ENCODE measurements at regions not wholly inside any gene's neighbourhood (a gene's known extent, or its start where the extent isn't known, plus 50 kb on each side); places are given as distances from the start of the nearest gene placed in this dataset.

DNA sequence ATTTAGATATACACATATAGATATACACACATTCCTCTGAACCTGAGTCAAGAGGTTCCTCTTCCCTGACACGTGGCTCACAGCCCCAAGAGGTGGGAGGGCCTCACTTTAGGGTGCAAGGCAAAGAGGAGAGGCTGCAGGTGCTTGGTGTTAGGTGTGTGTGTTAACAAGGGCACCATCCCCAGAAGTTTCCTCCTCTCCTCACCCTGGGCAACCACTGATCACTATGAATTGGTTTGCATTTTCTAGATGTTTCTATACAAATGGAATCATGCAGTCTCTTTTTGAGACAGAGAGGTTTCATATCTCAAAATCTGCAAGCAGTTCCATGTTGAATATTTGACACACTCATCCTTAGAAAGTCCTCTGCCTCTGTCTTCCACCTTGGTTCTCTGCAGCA lies 120.9 kb upstream of the NECTIN1 start:
- no peak for DNase-seq

DNA sequence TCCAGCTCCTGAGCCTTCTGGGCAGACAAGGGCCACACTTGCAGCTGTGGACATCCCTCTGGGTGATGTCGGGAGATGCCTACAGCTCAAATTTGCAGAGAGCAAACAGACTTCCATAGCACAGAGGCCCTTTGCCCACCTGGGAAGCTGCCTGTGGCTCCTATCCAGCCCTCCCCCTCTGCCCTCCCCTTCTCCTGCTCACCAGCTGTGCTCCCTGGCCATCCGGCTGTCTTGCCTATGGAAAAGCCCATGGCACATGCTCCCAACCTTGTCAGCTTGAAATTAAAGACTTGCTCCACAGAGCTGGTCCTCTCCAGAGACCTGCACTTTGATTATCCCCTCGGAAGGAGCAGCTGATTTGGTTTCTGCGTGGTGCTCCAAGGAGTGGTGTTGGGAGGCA lies 118.9 kb upstream of the NECTIN1 start:
- no peak for DNase-seq

DNA sequence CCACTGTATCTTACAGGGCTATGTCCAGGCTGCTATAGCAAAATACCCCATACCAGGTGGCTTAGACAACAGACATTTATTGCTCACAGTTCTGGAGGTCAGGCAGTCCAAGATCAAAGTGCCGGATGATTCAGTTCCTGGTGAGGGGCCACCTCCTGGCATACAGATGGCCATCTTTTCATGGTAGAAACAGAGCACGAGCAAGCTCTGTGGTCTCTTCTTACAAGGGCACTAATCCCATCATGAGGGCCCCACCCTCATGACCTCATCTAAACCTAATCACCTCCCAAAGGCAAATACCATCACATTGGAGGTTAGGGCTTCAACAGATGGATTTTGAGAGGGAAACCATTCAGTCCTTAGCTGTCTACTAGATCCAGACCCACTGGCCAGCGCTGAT lies 117.4 kb upstream of the NECTIN1 start:
- no peak for DNase-seq

DNA sequence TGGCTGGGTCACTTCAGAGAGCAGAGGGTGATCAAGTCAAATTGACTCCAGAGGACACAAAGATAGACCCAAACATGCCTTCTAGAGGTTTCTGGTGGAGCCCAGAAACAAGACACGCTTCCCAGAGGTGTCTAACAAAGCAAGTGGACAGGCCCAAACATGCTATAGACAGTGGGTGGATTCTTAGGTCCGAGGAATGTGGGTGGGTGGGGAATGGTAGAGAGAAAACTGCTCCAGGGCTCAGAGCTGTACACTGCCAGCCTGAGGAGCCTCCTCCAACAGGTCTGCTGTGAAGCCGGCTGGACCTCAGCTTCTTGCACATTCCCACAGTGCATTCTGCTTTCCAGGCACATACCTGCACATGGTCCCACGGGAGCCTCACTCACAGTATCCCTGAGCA lies 116.8 kb upstream of the NECTIN1 start:
- no peak for DNase-seq

DNA sequence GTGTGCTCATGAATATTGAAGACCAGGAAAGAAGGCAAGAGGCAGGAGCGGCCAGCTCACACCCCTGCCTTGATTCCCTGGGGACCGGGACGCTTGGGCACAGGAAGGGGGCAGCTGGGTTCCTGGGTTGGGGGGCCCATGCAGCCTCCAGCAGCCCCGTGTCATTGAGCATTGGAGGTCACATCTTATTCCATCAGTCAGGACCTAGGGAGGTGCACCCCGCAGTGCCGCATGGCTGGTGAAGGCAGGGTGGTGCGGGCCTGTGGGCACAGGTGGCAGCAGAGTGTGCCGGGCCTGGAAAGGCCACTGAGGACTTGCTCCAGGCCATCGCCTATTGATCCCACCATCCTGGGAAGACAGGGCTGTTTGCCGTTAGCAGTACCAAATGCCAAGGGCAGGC lies 116.3 kb upstream of the NECTIN1 start:
- DNase-seq, result no peak

DNA sequence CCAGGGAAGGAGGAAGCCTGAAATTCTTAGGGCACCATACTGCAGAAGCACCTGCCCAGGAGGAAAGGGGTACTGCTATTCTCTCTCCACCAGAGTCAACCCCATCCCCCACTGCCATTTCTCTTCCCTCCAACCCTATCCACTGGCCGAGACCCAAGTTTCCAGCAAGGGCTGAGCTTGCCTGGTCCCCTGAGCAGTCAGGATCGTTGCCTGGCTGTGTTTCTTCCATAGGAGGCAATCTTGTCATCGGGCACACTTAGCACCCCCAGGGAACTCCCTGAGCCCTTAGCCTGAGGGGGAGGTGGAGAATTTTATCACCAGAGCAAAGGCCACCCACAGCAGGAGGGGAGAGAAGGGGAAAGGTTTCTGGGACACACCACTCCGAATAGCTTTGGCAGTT lies 115.8 kb upstream of the NECTIN1 start:
- peak; percentile 35 for DNase-seq

DNA sequence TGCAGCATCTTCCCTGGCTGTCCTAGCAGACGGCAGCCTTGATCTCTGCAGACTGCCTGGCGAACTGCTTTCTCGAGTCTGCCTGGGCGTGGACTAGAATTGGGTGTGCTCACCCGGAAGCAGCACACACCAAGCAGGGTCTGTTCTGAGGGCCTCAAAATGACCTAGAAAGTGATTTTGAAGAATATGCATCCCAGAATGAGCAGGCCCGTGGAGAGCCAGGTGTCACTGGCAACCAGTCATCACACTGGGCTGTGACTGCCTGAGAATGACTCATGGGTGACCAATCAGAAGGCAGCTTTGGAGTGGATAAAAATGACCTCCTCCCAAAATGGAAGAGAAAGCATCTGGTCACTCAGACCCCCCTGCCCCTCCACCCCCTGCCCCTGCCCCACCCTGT lies 114.9 kb upstream of the NECTIN1 start:
- no peak for DNase-seq

DNA sequence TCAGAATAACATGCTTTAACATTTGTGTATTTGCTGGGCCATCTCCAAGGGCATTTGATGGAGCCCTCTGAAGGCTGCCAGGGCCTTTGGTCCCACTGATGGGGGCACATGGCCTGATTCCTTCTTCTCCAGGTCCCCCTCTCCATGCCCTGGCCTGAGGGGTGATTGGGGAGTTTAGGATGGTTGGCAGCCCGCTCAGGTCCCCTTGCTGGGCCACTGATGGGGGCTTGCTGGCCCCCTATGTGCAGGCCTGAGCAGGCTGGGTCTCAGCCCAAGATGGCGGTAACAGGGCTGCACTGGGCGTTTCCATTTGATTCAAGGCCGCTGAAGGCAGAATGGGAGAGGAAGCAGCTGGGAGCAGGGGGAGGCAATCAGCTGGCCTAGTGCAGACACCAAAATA lies 113.7 kb upstream of the NECTIN1 start:
- DNase-seq, result no peak

DNA sequence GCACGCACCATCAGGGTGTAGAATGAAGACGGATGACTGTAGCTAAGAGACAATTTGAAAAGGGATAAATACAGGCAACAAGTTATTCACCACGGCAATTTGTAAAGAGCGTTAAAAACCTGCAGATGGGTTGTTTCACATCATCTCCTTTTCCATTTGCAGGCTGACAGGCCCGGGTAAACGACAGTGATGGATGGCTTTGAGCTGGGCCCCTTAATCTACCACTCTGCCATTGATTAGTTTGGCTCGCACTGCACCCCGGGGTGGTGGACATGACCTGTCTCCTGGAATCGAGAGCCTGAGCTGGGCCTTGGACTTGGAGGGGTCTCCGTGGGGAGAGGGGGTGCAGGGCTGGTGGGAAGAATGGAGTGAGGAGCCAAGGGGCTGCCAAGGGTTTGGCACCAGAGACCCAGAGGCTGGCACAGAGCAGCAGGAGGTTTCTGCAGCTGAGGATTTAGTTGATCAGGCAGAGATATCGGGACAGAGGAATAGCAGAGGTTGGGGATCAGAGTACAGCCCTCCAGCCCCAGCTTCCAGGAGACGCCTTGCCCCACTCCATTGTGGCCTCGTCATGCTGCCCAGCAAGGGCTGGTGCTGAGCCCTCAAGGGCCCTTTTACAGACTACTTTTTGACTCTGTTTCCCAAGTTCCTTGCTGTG lies 110.6 kb upstream of the NECTIN1 start:
- no peak for DNase-seq

DNA sequence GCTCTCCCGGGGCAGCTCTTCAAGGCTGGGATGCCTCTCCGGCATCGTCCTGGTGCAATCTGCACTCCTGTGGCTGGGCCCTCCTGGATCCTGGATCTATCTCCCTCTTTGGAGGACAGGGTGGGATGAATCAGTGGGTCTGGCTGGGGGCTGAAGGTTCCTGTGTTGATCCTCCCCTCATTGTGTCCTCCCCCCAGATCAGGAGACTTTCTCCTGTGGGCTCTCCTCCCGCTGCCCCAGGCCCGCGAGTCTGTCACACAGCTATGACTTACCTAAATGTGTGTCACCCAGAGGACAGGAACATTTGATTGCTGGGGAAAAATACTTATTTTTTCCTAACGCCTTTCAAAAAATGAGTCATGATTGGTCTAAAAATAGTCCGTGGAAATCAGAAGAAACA lies 106.8 kb upstream of the NECTIN1 start:
- DNase-seq, result no peak

DNA sequence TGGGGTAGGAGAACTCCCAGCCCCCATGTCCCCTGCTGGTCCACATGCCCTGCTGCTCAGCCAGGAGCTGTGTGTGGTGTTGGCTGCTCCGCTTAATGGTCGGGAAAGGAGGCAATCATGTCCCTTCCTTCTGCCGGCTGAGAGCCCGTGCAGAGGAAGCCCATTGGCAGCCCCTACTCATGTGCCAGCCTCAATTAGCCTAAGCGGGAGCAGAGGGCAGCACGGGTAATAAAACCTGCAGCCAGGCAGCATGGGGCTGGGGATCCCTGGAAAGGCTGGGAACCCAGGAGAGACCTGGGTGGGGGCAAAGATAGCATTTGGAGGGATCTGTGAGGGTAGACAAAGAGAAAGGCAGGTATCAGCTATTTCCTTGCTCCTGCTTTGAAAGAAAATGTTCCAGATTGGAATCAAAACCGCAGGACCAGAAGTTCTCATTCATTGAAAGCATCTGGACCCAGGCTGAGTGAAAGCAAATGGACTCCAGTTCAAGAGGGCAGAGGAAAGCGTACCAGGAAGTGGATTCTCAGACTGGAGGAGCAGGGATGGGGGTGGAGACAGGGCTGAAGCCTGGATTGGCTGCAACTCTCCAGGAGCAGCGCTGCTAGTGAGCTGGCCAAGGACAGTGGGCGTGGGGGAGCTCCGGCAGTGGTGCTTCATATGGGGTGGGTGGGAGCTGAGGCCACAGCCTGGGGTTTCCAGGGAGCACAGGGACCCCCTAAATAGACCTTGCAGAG lies 103.4 kb upstream of the NECTIN1 start:
- DNase-seq, result peak; percentile 66

DNA sequence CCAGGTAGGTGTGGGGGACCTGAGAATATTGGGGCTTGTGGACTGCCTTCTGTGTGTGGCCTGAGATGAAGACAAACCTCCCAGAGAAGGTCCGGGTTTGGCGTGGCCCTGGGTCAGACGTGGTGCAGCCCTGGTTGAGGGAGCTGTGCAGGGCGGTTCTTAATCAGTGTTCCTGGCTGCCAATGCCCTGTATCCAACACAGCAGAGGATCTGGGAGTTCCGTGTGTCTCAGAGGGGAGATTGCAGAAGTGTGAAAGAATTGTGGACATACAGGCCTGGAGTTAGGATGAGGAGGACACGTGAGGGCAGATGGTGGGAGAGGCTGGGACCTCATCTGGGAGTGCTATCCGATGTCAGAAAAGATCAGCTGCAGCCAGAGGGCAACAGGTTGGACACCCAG lies 102.0 kb upstream of the NECTIN1 start:
- DNase-seq, result no peak

DNA sequence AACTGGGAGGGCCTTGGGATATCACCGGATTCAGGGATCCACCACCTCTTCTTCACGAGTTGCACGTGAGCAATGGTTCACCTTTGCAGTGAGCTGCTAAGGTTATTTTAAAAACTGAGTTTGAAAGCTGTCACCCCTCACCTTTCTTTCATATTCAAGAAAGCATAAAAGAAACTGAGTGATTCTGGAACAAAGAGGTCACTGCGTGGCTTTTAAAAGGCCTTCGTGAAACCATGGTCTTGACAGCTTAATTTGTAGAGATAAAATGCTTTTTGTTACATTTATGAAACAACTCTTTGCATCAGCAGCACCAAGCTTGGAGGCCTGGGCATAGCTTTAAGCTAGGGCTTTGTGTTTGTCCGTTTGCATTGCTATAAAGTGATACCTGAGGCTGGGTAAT lies 101.4 kb upstream of the NECTIN1 start:
- no peak for DNase-seq

DNA sequence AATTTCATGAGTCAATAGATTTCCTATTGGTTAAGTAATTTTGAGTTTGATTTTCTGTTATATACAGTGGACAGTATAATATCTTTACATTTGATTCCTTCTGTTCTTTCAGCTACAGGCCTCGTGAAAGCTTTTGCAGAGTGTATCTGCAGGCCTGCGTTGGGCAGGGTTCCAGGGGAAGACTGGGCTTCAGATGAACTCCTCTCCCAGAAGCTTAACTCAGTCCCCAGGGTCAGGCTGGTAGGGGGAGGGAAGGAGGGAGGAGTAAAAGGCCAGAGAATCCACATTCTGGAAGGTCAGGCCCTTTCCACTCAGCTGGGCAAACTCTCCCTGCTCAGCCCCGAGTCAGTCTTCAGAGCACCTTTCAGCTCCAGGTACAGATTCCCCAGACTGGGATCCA lies 100.4 kb upstream of the NECTIN1 start:
- no peak for DNase-seq

DNA sequence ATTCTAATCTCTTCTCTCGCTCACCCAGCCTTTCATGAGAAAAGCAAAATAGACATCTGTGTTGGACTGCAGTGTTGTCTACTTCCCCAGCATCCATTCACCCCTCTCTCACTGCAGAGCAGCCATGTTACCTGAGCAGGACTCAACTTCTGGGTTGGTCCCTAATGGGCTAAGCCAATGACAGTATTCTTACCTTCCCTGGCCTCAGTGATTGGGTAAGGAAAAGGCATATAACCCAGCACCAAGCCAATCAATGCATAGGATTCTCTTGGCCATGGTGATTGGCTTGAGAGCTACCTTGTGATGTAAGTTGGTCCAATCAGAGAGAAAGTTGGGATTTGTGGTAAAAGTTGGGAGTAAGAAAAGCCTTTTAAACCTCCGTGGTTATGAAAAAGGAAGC lies 99.8 kb upstream of the NECTIN1 start:
- DNase-seq, result no peak

DNA sequence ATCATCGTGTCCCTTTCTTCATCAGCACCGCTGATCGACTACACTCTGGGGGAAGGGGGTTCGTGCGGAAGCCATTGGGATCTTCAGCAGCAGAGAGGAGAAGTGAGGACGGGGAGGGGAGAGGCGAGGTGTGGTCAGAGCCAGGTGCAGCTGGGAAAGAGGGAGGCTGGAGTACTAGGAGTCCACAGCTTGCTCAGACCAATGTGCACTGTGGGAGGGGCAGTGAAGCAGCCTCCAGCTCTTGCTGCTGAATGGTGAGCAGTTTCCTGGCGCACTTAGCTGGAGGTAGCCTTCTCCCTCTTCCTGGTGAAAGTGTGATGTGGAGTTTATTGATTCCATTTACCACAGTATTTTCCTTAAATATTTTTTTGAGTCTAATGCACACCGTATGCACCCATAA lies 99.0 kb upstream of the NECTIN1 start:
- no peak for DNase-seq

DNA sequence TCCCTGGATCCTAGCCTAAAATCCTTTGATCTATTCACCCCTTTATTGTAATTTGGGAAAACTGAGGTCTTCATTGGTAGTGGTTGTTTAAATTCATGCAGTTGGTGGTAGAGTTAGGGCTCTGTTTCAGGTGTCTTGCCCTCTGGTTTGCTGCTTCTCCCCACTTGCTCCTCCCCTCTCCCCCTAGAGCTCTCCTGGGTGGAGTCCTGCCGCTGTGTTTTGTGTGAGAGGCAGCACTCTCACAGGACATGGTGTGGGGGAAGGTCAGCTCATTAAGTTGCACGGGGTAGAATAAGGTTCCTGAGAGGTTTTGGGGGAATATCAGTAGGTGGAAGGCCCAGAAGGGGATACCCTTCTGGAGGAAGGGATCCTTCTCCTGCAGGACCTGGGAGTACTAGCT lies 98.1 kb upstream of the NECTIN1 start:
- DNase-seq, result no peak

DNA sequence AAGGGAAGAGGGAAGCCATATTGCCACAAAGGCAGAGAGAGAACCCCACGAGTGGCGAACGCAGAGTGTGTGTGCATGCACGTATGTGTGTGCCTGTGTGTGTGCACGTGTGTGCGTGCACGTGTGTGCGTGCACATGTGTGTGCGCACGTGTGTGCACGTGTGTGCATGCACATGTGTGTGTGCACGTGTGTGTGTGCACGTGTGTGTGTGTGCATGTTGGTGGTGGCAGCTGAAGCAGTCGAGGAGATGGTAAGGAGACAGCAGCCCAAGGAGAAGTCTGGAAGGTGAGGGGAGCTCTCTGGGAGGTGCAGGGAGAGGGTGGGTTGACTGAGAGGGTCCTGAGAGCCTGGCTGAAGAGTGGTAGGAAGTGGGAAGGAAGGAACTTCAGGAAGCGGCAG lies 94.1 kb upstream of the NECTIN1 start:
- no peak for DNase-seq

DNA sequence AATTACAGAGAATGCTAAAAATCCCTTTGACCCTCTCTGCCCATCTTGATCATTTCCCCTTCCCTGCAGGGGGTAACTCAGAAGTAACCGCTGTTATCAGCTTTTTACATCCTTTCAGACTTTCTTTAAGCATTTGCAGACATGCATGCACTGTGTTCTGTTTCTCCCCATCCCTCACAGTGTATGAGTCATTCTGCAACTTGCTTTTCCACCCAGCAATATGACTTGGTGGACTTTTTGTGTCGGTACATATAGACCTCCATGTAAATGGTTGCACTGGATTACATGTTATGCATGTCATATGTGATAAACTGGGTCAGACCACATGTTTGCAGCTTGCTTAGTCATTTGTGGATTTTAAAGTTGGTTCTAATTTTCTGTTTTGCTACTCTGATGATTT lies 87.7 kb upstream of the NECTIN1 start:
- DNase-seq, result no peak

DNA sequence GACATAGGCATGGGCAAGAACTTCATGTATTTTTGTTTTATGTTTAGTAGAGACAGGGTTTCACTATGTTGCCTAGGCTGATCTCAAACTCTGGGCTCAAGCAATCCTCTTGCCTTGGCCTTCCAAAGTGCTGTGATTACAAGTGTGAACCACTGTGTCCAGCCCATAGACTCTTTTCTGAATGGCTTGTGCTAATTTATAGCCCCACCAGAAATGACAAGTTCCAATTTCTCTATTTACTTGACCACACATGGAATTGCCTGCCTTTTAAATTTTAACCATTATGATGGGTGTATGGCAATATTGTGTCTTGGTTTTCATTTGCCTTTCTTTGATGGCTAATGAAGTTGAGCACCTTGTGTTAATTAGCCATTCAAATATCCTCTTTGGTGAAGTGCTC lies 85.8 kb upstream of the NECTIN1 start:
- DNase-seq, result no peak

DNA sequence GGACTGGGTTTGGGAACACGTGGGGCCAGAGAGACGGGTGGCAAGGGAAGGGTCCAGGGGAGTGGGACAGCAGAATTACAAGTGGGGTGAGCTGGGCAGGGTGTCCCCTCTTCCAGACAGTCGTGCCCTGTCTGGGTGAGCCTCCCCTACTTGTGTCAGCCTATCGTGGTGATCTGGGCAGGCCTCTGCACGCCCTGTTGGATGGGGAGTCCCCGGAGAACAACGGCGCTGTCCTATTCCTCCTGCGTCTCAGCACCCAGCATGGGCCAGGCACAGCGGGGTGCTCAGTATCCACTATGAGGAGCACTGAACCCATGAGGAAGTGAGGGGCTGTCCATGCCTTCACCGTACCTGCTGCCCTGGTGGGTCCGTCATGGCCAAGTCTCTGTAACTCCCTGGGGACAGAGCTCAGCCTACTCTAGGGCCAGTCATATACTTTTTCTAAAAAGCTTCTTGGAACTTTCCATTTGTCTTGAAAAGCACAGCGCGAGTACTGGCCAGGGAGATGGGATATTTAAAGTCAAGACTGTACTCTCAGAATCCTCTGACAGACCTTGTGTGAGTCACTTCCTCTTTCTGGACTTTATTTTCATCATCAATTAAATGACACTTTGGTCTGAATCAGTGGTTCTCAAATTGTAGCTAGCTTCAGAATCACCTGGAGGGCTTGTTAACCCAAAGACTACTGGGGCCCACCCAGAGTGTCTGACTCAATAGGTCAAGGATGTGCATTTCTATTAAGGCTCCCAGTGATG lies 81.7 kb upstream of the NECTIN1 start:
- DNase-seq, result no peak

DNA sequence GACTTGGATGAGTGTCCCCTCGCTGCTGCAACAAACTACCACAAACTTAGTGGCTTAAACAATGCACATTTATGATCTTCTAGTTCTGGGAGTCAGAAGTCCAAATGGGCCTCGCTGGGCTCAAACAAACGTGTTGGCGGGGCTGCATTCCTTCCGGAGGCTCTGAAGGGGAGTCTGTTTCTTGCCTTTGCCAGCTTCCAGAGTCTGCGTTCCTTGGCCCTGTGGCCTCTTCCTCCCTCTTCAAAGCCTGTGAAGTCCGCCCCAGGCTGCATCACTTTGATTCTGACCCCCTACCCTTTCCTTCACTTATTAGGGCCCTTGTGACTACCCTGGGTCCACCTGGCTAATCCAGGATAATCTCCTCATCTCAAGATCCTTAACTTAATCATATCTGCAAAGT lies 80.3 kb upstream of the NECTIN1 start:
- no peak for DNase-seq

DNA sequence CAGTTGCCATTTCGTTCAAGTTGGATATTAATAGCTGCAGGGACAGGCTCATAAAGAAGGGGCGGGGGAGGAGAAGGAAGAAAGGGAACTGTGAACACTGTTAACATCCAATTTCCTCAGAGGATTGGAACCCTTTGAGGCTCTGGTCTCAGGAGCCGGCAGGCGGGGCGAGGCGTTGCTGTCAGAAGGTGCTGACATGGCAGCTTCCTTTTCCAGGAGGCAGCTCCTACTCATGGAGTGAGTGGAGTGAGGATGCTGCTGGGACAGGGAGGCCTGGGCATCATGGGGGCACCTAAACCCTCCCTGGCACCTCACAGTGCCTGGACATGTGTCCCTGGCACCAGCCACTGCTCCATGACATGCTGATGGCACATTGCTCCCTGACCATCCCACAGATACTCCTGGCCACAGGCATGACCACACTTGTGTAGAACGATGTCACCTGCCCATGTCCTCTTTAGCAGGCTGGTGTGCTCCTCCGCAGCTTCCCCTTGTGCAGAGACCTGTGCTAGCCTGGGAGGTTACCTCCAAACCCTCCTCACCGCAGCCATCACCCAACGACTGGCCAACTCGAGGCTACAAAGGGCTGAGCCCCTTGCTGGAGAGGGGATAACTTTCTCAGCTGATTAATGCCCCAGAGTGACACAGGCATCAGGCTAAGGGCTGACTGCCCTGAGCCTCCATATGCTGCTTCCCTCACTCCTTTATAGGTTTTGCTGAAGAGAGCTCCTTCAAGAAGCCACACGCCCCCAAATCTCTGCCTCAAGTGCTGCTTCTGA lies 79.6 kb upstream of the NECTIN1 start:
- DNase-seq, result no peak

DNA sequence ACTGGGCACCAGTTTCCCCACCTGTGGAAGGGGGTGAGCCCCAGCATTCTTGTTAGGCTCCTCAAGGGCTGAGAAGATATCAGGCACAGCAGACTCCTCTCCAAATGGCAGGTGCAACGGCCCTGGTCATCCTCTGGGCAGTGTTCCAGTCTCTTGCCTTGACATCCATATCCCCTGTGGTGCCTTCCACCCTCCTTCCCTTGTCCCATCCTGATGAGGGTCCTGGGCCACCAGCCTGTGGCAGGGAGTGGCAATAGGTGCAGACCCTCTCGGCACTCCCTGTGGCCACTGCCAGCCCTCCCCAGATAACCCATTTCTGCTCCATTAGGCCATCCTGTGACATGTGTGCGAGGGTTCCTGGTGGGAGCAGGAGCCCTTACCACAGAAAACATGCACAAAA lies 78.8 kb upstream of the NECTIN1 start:
- DNase-seq, result no peak

Data from right hindlimb (tissue), 1 donor.